WI38 (cell line): ENCODE measurements at regions not wholly inside any gene's neighbourhood (a gene's known extent, or its start where the extent isn't known, plus 50 kb on each side); places are given as distances from the start of the nearest gene placed in this dataset.

Source experiments
- H3K4me3 ChIP-seq: 2 replicates; pipeline ENCODE4 v1.5.1; 2011; ENCODE audit warnings: low read depth, mild to moderate bottlenecking, control low read depth, low read length
- CTCF ChIP-seq: IDR thresholded peaks from 2 replicates; pipeline ENCODE4 v1.5.1; 2012; ENCODE audit warnings: low read depth, mild to moderate bottlenecking, control low read depth, low read length

- no peak overlapping the region for H3K4me3 ChIP-seq
- TF ChIP-seq CTCF = no peak
Measured at GRCh38 chr6:40015530-40015929, 81.3 kb upstream of the MOCS1 start.

DNA sequence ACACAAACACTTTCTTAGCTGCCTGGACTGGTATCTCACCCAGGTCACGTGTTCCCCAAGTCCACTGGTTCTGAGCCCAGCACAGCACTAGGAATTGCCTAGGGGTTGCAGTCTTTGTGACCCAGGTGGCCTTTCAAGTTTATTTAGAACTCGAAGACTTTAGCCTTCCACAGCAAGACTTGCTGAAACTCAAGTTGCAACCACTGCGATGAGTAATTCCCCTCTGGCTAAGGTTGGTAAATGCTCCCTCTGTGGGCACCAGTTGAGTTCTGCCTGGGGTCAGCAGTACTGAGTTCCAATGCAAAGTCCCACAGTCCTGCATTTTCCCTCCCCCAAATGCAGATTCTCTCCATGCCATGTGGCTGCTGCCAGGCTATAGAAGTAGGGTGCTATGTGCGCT lies 77.6 kb upstream of the MOCS1 start:
- no peak overlapping the region for H3K4me3 ChIP-seq
- TF ChIP-seq CTCF = no peak

GRCh38 chr6:40000964-40001515 lies 66.8 kb upstream of the MOCS1 start:
- TF ChIP-seq CTCF = no peak
- no peak overlapping the region for H3K4me3 ChIP-seq

DNA sequence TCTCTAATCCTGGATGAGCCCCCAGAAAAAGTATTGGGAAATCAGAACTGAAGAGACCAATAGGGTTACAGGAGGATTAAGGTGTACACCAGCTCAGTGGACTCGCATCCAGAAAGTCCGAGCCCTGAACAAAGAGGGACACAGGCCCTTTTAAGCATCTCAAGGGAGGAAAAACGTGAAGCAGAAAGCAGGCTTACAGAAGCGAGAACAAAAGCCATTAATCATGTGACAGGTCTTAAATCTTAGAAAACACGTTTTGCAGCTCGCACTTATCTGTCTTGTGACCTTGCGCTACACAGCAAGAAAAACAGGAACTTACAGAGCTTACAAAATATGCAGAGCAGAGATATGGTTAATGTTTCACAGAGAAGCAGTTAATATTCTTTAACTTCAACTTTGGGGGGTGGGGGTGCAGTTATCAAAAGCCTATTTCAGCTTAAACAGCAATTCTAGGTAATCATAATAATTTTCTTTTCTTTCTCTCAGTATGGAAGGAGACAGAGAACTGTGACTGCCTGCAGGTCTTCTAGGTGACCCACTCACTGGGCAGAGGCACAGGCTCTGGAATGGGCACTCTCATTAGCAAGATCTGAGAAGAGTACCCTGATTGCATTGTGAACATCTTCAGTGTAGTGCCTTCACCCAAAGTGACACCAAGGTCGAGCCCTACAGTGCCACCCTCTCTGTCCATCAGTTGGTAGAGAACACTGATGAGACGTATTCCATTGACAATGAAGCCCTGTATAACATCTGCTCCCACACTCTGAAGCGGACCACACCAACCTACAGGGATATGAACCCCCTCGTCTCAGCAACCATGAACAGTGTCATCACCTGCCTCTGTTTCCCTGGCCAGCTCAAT lies 65.0 kb upstream of the MOCS1 start:
- no peak for TF ChIP-seq CTCF
- H3K4me3 ChIP-seq = no peak overlapping the region

- H3K4me3 ChIP-seq = no peak overlapping the region
- TF ChIP-seq CTCF = no peak
Measured at GRCh38 chr6:39998126-39998525, 63.9 kb upstream of the MOCS1 start.

DNA sequence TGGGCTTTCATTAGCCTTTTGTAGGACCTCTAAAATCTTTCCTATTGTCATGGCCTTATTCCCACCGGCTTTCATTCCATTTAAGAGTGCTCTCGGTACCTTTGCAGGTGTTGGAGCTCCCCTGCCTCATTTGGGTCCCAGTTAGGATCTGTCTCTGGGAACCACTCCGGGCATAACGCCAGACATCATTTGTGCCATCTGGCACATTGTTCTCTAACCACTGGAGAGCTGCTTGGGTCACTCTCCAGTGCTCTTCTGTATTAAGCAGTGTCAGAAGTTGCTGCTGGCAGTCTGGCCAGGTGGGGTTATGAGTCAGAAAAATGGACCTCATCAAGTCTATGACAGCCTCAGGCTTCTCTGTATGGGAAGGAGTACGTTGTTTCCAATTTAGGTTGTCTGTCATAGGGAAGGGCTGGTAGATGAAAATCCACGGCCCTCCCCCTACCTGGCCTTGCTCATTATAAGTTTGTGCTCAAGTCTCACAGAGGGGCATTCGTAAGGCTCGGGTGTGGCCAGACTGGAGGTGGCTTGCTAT lies 62.9 kb upstream of the MOCS1 start:
- no peak for TF ChIP-seq CTCF
- no peak overlapping the region for H3K4me3 ChIP-seq

DNA sequence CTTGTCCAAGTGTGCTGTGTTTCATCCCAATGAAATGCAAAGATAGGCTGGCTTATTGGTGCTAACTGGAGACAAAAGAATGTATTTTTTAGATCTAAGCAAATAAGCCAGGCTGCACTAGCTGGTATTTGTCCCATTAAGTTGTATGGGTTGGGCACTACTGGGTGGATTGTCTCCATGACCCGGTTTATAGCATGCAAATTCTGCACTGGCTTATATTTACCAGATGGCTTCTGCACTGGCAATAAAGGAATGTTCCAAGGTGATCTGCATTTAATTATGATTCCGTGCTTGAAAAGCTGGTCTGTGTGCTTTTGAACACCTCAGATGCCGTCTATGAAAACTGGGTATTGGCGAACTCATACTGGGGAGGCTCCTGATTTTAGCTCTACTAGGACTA lies 61.4 kb upstream of the MOCS1 start:
- TF ChIP-seq CTCF = no peak

More for the DNA sequence above, 61.4 kb upstream of the MOCS1 start:
- H3K4me3 ChIP-seq = no peak overlapping the region
